ENCODE measurements at regions not wholly inside any gene's neighbourhood (a gene's known extent, or its start where the extent isn't known, plus 50 kb on each side); places are given as distances from the start of the nearest gene placed in this dataset.

DNA sequence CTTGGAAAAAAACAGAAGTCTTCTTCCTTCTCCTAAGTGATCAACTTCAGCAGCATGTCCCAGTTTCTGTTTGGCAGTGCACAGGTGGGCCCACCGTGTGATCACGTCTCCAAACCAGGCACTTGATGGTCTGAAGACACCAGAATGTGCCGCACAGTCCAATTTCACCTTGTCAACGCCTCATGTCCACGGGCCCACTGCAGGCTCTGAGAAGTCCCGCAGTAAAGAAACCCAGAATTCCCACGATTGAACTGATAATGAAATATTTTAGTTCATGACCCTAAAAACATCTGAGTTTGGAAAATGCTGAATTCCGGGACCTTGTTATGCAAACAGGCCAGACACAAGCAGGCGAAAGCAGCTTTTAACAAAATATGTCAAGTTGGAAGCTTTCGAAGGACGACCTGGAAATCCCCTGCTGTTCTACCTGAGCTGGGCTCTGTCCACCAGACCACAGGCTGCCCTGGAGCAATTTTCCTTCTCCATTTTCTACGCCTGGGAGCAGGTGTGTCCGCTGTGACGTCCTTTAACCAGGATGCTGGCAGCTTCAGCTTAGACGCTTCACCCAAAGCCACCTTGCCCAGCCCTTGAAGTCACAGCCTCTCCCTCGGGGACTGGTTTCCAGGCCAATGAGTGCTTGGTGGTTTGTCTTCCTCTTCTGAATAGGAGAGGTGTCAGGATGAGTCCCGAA lies 167.8 kb upstream of the IQSEC1 start:
- no peak overlapping the region for H3K4me3 ChIP-seq (ENCODE audit: low read depth, low read length)
- TF ChIP-seq, protein P1, sequence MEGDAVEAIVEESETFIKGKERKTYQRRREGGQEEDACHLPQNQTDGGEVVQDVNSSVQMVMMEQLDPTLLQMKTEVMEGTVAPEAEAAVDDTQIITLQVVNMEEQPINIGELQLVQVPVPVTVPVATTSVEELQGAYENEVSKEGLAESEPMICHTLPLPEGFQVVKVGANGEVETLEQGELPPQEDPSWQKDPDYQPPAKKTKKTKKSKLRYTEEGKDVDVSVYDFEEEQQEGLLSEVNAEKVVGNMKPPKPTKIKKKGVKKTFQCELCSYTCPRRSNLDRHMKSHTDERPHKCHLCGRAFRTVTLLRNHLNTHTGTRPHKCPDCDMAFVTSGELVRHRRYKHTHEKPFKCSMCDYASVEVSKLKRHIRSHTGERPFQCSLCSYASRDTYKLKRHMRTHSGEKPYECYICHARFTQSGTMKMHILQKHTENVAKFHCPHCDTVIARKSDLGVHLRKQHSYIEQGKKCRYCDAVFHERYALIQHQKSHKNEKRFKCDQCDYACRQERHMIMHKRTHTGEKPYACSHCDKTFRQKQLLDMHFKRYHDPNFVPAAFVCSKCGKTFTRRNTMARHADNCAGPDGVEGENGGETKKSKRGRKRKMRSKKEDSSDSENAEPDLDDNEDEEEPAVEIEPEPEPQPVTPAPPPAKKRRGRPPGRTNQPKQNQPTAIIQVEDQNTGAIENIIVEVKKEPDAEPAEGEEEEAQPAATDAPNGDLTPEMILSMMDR (IDR thresholded peaks at IDR 0.05; ENCODE audit: insufficient read depth, low read depth, low read length, missing control alignments), result no peak
- DNase-seq (ENCODE audit: low read depth), result no peak

DNA sequence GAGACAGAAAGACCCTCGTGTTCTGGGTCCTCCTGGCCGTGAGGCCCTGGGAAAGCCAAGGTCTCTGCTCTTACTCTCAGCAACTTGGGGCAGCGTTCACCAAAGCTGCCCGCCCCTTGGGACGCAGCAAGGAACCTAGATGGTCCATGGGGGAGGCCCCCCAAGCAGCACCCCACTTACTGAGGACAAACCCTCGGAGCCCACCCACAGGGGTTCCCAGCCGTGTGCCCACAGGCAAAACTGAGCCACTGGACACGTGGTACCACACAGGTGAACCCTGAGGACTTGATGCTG lies 166.2 kb upstream of the IQSEC1 start:
- TF ChIP-seq, protein P1 (IDR thresholded peaks at IDR 0.05; ENCODE audit: insufficient read depth, low read depth, low read length, missing control alignments), result no peak
- no peak for DNase-seq (ENCODE audit: low read depth)
- no peak overlapping the region for H3K4me3 ChIP-seq (ENCODE audit: low read depth, low read length)

DNA sequence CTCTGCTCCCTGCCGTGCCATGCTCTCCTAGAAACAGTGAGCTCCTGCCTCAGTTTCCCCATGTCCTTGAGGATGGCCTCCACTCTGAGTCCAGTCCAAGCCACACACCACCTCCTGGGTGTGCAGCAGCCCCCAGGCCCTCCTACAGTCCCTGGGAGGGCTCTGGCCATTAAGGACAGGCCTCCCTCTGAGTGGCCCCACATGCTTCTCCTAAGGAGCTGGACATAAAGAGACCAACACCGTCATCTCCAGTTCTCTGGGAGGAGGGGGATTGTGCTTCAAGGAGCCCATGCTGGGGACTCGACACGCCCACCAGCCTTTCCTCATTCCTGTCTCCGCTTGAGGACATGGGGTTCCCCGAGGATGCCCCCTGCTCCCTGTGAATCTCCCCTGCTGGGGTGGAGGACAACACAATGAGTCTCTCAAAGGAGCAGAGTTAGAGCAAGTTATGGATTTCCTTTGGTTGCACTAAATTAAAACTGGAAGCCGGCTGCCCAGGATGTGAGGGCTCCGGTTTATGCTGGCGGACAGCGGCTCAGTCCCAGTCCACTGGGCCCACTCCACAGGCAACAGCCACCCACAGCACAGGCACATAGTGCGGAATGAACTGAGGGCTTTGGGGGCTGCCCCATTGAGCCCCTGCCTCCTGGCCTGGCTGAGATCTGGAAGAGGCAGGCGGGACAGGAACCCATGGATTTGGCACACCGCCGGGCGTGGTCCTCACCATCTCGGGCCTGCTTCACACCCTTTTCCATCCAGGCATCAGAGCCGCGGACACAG lies 165.6 kb upstream of the IQSEC1 start:
- H3K4me3 ChIP-seq (ENCODE audit: low read depth, low read length), result no peak overlapping the region
- no peak for DNase-seq (ENCODE audit: low read depth)
- TF ChIP-seq, protein P1 (IDR thresholded peaks at IDR 0.05; ENCODE audit: insufficient read depth, low read depth, low read length, missing control alignments), result no peak

DNA sequence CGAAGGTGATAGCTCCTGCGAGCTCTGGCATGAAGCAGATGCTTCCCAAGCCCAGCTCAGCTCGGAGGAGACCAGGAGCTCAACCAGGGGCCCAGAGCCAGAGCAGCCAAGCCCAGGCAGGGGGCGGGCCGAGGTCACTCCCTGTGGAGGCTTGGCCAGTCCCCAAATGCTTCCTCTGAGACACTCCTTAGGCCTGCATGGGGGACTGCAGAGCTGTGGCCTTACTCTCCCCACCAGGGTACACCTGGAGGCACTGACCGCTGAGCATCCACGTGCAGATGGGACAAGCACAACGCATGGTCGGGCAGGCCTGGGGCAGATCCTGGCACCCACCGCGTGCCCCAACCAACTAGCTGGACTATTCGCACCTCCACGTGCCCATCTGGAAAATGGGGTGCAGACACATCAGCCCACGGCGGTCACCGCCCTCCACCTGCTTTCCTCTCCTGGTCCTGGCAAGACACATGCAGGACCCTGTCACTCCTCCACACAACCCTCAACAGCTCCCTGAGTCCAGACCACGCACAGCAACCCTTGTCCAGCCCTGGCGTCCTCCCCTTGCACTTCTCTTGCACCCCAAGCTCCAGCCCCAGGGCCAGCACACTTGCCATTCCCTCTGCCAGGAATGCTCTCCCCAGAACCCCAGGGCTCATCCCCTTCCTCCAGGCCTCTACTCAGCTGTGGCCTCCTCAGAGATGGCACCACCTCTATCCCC lies 164.7 kb upstream of the IQSEC1 start:
- no peak for DNase-seq (ENCODE audit: low read depth)
- H3K4me3 ChIP-seq (ENCODE audit: low read depth, low read length), result no peak overlapping the region
- TF ChIP-seq, protein P1 (IDR thresholded peaks at IDR 0.05; ENCODE audit: insufficient read depth, low read depth, low read length, missing control alignments), result no peak

DNA sequence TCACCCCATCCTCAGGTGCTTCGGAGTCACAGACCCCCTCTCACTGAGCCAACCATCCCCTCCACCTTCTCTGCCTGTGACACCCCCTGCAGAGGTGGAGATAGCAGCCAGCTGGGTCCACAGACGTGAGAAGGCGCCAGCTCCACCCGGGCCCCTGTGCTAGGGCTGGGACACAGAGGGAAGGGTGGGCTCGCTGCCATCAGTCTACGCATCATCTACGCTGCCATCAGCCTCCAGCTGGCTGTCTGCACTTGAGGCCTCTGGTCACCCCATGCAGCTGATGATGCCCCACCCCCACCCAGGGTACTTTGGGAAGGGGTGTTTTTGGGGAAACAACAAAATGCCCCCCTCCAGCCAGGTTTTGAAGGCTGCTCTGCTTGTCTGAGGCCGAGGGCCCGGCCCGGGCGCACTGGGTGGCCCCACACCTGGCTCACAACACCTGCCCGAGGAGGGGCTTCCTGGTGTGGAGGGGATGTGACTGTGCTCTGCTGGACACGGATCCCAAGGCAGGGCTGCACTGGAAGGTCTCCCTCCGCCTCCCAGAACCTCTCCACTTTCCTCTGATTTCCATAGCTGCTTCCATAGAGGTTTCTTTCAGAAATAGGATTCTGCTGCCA lies 163.4 kb upstream of the IQSEC1 start:
- DNase-seq (ENCODE audit: low read depth), result no peak
- no peak overlapping the region for H3K4me3 ChIP-seq (ENCODE audit: low read depth, low read length)
- TF ChIP-seq, protein P1 (IDR thresholded peaks at IDR 0.05; ENCODE audit: insufficient read depth, low read depth, low read length, missing control alignments), result no peak

DNA sequence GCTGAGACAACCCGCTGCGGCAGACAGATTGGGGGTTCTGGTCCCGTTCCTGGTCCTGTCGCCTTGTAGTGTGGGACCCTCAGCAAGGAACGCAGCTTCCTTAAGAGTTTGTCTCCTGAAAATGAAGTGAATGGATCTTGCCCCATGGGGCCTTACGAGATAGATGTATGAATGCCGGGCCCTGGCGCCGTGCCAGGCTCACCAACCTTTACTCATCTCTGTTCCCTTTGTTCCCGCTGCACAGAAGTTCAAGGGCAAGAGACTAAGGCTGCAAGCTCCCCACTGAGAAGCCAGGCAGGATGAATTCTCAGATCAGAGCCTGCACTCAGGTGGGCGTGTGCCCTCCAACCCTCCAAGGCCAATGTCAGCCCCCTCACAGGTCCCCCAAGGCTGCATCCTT lies 162.7 kb upstream of the IQSEC1 start:
- TF ChIP-seq, protein P1 (IDR thresholded peaks at IDR 0.05; ENCODE audit: insufficient read depth, low read depth, low read length, missing control alignments), result no peak
- H3K4me3 ChIP-seq (ENCODE audit: low read depth, low read length), result no peak overlapping the region
- DNase-seq (ENCODE audit: low read depth), result no peak
